GM12875 (cell line): ENCODE measurements at regions not wholly inside any gene's neighbourhood (a gene's known extent, or its start where the extent isn't known, plus 50 kb on each side); places are given as distances from the start of the nearest gene placed in this dataset.

Source experiments
- H3K4me3 ChIP-seq: one replicate; pipeline ENCODE4 v1.5.1; 2011; ENCODE audit warnings: low read depth, low read length, control low read depth
- TF ChIP-seq, protein P1 (sequence below): IDR thresholded peaks from 2 replicates; pipeline ENCODE4 v1.5.1; 2011; ENCODE audit warnings: low read depth, mild to moderate bottlenecking, control low read depth, inconsistent platforms, low read length, moderate library complexity, borderline replicate concordance; ENCODE audit not compliant: insufficient read depth

DNA sequence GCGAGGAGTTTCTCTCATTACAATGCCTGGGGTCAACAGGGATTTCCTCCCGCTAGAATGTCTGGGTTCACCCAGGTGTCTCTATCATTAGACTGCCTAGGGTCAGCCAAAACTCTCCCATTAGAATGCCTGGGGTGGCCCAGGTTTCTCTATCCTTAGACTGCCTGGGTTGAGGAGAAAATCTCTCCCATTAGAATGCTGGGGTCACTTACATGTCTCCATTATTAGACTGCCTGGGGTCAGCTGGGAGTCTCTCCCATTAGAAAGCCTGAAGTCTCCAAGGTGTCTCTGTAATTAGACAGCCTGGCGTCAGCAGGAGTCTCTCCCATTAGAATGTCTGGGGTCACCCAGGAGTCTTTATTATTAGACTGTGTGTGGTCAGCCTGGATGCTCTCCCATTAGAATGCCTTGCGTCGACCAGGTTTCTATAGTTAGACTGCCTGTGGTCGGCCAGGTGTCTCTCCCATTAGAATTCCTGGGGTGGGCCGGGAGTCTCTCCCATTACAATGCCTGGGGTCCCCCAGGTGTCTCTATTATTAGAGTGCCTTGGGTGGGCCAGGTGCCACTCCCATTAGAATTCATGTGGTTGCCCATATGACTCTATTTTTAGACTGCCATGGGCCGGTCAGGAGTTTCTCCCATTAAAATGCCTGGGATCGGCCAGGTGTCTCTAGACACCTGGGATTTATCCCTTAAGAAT lies 2272.1 kb downstream of the TP53TG3F start:
- H3K4me3 ChIP-seq, result no peak overlapping the region
- TF ChIP-seq, protein P1, sequence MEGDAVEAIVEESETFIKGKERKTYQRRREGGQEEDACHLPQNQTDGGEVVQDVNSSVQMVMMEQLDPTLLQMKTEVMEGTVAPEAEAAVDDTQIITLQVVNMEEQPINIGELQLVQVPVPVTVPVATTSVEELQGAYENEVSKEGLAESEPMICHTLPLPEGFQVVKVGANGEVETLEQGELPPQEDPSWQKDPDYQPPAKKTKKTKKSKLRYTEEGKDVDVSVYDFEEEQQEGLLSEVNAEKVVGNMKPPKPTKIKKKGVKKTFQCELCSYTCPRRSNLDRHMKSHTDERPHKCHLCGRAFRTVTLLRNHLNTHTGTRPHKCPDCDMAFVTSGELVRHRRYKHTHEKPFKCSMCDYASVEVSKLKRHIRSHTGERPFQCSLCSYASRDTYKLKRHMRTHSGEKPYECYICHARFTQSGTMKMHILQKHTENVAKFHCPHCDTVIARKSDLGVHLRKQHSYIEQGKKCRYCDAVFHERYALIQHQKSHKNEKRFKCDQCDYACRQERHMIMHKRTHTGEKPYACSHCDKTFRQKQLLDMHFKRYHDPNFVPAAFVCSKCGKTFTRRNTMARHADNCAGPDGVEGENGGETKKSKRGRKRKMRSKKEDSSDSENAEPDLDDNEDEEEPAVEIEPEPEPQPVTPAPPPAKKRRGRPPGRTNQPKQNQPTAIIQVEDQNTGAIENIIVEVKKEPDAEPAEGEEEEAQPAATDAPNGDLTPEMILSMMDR, result no peak

DNA sequence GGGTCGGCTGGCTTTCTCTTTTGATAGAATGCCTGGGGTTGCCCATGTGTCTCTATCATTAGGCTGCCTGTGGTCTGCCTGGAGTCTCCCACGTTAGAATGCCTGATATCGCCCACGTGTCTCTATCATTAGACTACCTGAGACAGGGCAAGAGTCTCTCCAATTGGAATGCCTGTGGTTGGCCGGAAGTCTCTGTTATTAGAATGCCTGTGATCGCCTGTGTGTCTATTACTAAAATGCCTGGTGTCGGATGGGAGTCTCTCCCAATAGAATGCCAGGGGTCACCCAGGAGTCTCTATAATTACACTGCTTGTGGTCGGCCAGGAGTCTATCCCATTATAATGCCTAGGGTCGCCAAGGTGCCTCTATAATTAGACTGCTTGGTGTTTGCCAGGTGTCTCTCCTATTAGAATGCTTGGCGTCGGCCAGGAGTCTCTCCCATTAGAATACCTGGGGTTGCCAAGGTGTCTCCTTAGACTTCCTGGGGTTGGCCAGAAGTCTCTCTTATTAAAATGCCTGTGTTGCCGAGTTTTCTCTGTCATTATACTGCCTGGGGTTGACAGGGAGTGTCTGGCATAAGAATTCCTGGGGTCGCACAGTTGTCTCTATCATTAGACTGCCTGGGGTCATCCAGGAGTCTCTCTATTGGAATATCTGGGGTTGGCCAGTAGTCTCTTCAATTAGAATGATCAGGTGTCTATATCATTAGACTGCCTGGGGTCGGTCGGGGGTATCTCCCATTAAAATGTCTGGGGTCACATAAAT lies 2272.8 kb downstream of the TP53TG3F start:
- TF ChIP-seq, protein P1, result no peak
- no peak overlapping the region for H3K4me3 ChIP-seq

DNA sequence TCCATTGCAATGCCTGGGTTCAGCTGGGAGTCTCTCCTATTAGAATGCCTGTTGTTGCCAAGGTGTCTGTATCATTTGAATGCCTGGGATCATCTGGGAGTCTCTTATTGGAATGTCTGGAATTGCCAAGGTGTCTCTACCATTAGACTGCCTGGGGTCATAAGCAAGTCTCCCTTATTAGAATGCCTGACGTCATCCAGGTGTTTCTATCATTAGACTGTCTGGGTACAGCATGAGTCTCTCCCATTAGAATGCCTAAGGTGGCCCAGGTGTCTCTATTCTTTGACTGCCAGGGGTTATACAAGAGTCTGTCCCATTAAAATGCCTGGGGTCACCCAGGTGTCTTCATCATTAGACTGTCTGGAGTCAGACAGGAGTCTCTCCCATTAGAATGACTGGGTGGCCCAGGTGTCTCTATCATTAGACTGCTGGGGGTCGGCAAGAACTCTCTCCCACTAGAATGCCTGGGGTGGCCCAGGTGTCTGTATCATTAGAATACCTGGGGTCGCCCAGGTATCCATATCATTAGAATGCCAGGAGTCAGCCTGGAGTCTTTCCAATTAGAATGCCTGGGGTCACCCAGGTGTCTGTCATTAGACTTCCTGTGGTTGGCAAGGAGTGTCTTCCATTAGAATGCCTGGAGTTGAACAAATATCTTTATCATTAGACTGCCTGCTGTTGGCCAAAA lies 2274.0 kb downstream of the TP53TG3F start:
- H3K4me3 ChIP-seq, result no peak overlapping the region
- TF ChIP-seq, protein P1, result no peak

DNA sequence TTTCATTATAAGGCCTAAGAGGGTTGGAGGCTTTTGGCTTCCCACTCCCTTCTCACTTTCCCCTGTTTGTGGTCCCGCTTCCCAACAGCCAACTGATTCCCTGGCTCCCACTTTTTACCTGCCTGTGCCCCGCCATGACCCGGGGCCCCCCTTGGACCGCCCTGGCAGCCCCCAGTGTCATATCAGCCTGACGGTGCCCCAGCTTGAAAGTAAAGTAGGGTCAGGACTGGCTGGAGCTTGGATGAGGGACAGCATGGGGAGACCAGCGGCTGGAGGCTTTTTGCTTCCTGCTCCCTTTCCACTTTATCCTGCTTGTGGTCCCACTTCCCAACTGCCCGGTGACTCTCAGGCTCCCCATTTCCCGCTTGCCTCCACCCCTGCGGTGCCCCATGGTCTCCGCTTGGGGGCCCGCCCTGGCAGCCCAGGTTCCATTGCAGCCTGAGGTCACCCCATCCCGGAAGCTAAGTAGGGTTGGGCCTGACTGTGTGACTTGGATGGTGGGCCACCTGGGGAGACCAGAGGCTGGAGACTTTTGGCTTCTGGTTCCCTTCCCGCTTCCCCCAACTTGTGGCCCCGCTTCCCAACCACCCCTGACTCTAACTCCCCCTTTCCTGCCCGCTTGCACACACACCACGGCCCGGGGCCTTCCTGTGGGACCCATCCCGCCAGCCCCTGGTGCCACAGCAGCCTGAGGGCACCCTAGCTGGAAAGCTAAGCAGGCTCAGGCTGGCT lies 2274.7 kb downstream of the TP53TG3F start:
- no peak overlapping the region for H3K4me3 ChIP-seq
- TF ChIP-seq, protein P1, result no peak

DNA sequence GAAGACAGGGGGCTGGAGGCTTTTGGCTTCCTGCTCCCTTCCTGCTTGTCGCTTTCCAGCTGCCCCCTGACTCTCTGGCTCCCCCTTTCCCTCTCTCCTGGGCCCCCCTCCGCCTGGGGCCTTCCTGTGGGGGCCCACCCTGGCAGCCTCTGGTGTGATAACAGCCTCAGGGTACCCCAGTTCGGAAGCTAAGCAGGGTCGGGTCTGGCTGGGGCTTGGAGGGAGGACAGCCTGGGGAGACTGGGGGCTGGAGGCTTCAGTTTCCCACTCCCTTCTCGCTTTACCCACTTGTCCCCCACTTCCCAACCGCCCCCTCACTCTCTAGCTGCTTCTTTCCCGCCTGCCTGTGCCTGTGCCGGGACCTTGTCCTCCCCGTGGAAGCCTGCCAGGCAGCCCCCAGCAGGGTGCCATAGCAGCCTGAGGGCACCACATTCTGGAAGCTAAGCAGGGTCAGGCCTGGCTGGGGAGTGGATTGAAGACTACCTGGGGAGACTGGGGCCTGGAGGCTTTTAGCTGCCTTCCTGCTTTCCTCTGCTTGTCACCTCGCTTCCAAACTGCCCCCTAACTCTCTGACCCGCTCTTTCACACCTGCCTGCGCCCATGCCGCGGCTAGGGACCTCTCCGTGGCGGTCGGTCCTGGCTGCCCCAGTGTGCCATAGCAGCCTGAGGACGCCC lies 2275.5 kb downstream of the TP53TG3F start:
- TF ChIP-seq, protein P1, result no peak
- H3K4me3 ChIP-seq, result no peak overlapping the region

DNA sequence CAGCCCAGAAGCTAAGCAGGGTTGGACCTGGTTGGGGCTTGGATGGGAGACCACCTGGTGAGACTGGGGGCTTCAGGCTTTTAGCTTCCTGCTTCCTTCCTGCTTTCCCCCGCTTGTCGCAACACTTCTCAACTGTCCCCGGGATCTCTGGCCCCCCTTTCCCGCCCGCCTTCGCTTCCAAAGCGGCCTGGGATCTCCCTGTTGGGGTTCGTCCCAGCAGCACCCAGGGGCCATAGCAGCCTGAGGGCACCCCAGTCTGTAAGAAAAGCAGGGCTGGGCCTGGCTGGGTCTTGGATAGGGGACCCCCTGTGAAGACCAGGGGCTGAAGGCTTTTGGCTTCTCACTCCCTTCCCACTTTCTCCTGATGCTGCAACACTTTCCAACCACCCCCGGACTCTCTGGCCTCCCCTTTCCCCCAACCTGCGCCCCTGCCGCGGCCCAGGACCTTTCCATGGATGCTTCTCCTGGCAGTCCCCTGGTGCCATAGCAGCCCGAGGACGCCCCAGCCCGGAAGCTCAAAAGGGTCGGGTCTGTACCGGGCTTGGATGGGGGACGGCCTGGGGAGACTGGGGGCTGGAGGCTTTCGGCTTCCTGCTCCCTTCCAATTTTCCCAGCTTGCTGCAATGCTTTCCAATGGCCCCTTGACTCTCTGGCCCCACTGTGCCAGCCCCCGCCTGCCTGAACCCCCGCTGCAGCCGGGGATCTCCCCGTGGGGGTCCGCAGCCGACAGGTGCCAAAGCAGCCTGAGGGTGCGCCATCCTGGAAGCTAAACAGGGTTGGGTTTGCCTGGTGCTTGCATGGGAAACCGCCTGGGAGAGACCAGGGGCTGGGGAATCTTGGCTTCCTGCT lies 2276.2 kb downstream of the TP53TG3F start:
- TF ChIP-seq, protein P1, result no peak

More for the DNA sequence above, 2276.2 kb downstream of the TP53TG3F start:
- H3K4me3 ChIP-seq, result no peak overlapping the region
